HG02852 (cell line): ENCODE measurements at regions not wholly inside any gene's neighbourhood (a gene's known extent, or its start where the extent isn't known, plus 50 kb on each side); places are given as distances from the start of the nearest gene placed in this dataset.

Source experiments
- ATAC-seq: cut with Tn5 transposase; IDR thresholded peaks from one replicate; pipeline ENCODE4 v1.9.1; 2021; ENCODE audit warnings: mild to moderate bottlenecking, moderate library complexity; ENCODE audit not compliant: unreplicated experiment

GRCh38 chr2:176496761-176497160 is 227.5 kb downstream of the MTX2 start:
- no peak for ATAC-seq

GRCh38 chr2:176500901-176501300 is 231.7 kb downstream of the MTX2 start:
- no peak for ATAC-seq

- ATAC-seq = no peak
These were observed 232.4 kb downstream of the MTX2 start for GRCh38 chr2:176501617-176502016.

- ATAC-seq = no peak
These were observed 233.4 kb downstream of the MTX2 start for GRCh38 chr2:176502619-176503018.

- no peak for ATAC-seq
These were observed 234.5 kb downstream of the MTX2 start for GRCh38 chr2:176503776-176504175.

GRCh38 chr2:176504440-176504839 is 235.2 kb downstream of the MTX2 start:
- ATAC-seq = no peak

- no peak for ATAC-seq
These were observed 238.5 kb downstream of the MTX2 start for GRCh38 chr2:176507786-176508185.

- ATAC-seq = no peak
These were observed 239.1 kb downstream of the MTX2 start for GRCh38 chr2:176508374-176508773.

- peak; percentile 75 for ATAC-seq
These were observed 239.9 kb downstream of the MTX2 start for GRCh38 chr2:176508984-176509740.

GRCh38 chr2:176514276-176514675 is 245.0 kb downstream of the MTX2 start:
- ATAC-seq = no peak

- no peak for ATAC-seq
These were observed 245.7 kb downstream of the MTX2 start for GRCh38 chr2:176514805-176515500.

GRCh38 chr2:176516051-176516602 is 246.9 kb downstream of the MTX2 start:
- ATAC-seq = no peak

GRCh38 chr2:176518823-176519222 is 249.6 kb downstream of the MTX2 start:
- no peak for ATAC-seq

GRCh38 chr2:176521878-176522670 is 252.8 kb downstream of the MTX2 start:
- ATAC-seq = no peak

- ATAC-seq = no peak
These were observed 255.8 kb downstream of the MTX2 start for GRCh38 chr2:176525086-176525485.

GRCh38 chr2:176526995-176527901 is 258.0 kb downstream of the MTX2 start:
- ATAC-seq = no peak

GRCh38 chr2:176531608-176532007 is 262.4 kb downstream of the MTX2 start:
- no peak for ATAC-seq

- ATAC-seq = no peak
These were observed 264.4 kb downstream of the MTX2 start for GRCh38 chr2:176533505-176534193.

GRCh38 chr2:176534798-176535466 is 265.7 kb downstream of the MTX2 start:
- no peak for ATAC-seq
